Forelimb muscle (tissue), 1 donor: ENCODE measurements at regions not wholly inside any gene's neighbourhood (a gene's known extent, or its start where the extent isn't known, plus 50 kb on each side); places are given as distances from the start of the nearest gene placed in this dataset.

Experiments used
- DNase-seq: peaks from one replicate; pipeline ENCODE4 v3.0.0-alpha.2; 2013; ENCODE audit warnings: low read depth

- no peak for DNase-seq
Observed at GRCh38 chr10:81021428-81022129, 483.9 kb downstream of the SH2D4B start.

GRCh38 chr10:81026591-81026990 lies 488.9 kb downstream of the SH2D4B start:
- no peak for DNase-seq

- DNase-seq: no peak
Observed at GRCh38 chr10:81027223-81027622, 489.5 kb downstream of the SH2D4B start.

- DNase-seq: no peak
Observed at GRCh38 chr10:81027706-81028105, 490.0 kb downstream of the SH2D4B start.

GRCh38 chr10:81031774-81032173 lies 494.1 kb downstream of the SH2D4B start:
- DNase-seq: no peak

GRCh38 chr10:81034383-81034782 lies 496.7 kb downstream of the SH2D4B start:
- DNase-seq: no peak

GRCh38 chr10:81036257-81036656 lies 498.6 kb downstream of the SH2D4B start:
- DNase-seq: no peak

- no peak for DNase-seq
Observed at GRCh38 chr10:81040031-81040430, 502.3 kb downstream of the SH2D4B start.

GRCh38 chr10:81040940-81041339 lies 503.2 kb downstream of the SH2D4B start:
- DNase-seq: no peak

GRCh38 chr10:81042647-81043046 lies 504.9 kb downstream of the SH2D4B start:
- no peak for DNase-seq

- DNase-seq: no peak
Observed at GRCh38 chr10:81065474-81065873, 527.8 kb downstream of the SH2D4B start.

GRCh38 chr10:81068460-81068859 lies 530.8 kb downstream of the SH2D4B start:
- no peak for DNase-seq

GRCh38 chr10:81071087-81071796 lies 533.5 kb downstream of the SH2D4B start:
- no peak for DNase-seq

GRCh38 chr10:81073155-81073554 lies 535.5 kb downstream of the SH2D4B start:
- no peak for DNase-seq

GRCh38 chr10:81081887-81082620 lies 544.4 kb downstream of the SH2D4B start:
- no peak for DNase-seq

- no peak for DNase-seq
Observed at GRCh38 chr10:81082621-81083376, 545.1 kb downstream of the SH2D4B start.

GRCh38 chr10:81093056-81093455 lies 555.4 kb downstream of the SH2D4B start:
- DNase-seq: no peak

- DNase-seq: no peak
Observed at GRCh38 chr10:81095238-81095637, 557.5 kb downstream of the SH2D4B start.

- DNase-seq: no peak
Observed at GRCh38 chr10:81096558-81096957, 558.9 kb downstream of the SH2D4B start.

GRCh38 chr10:81101062-81101461 lies 563.4 kb downstream of the SH2D4B start:
- DNase-seq: no peak

GRCh38 chr10:81104494-81104893 lies 566.8 kb downstream of the SH2D4B start:
- DNase-seq: no peak
